Ishikawa (cell line): ENCODE measurements at regions not wholly inside any gene's neighbourhood (a gene's known extent, or its start where the extent isn't known, plus 50 kb on each side); places are given as distances from the start of the nearest gene placed in this dataset.

Experiments
- CEBPB ChIP-seq: IDR thresholded peaks from 2 replicates; pipeline ENCODE4 v1.6.1; 2012
- CREB1 ChIP-seq: IDR thresholded peaks from 2 replicates; pipeline ENCODE4 v1.6.1; 2012; ENCODE audit warnings: low read depth
- EGR1 ChIP-seq: IDR thresholded peaks from 2 replicates; pipeline ENCODE4 v1.6.1; 2012
- EP300 ChIP-seq: IDR thresholded peaks from 2 replicates; pipeline ENCODE4 v1.6.1; 2012; ENCODE audit warnings: borderline replicate concordance
- FOXM1 ChIP-seq: IDR thresholded peaks from 2 replicates; pipeline ENCODE4 v1.6.1; 2012; ENCODE audit warnings: low read depth, borderline replicate concordance
- NFIC ChIP-seq: IDR thresholded peaks from 2 replicates; pipeline ENCODE4 v1.6.1; 2012
- RAD21 ChIP-seq: IDR thresholded peaks from 2 replicates; pipeline ENCODE4 v1.6.1; 2012; ENCODE audit warnings: low read depth
- TAF1 ChIP-seq: IDR thresholded peaks from 2 replicates; pipeline ENCODE4 v1.6.1; 2012; ENCODE audit warnings: low read depth, mild to moderate bottlenecking
- TCF12 ChIP-seq: IDR thresholded peaks from 2 replicates; pipeline ENCODE4 v1.6.1; 2012; ENCODE audit warnings: low read depth
- TEAD4 ChIP-seq: IDR thresholded peaks from 2 replicates; pipeline ENCODE4 v1.6.1; 2012
- YY1 ChIP-seq: IDR thresholded peaks from 2 replicates; pipeline ENCODE4 v1.6.1; 2012; ENCODE audit warnings: low read depth
- TF ChIP-seq, protein P1 (sequence below): IDR thresholded peaks from 2 replicates; pipeline ENCODE4 v1.6.1; 2012; ENCODE audit warnings: low read depth, mild to moderate bottlenecking
- TF ChIP-seq, protein P2 (sequence below): IDR thresholded peaks from 2 replicates; pipeline ENCODE4 v1.6.1; 2012
- TF ChIP-seq, protein P3 (sequence below): IDR thresholded peaks from 2 replicates; pipeline ENCODE4 v1.6.1; 2012

DNA sequence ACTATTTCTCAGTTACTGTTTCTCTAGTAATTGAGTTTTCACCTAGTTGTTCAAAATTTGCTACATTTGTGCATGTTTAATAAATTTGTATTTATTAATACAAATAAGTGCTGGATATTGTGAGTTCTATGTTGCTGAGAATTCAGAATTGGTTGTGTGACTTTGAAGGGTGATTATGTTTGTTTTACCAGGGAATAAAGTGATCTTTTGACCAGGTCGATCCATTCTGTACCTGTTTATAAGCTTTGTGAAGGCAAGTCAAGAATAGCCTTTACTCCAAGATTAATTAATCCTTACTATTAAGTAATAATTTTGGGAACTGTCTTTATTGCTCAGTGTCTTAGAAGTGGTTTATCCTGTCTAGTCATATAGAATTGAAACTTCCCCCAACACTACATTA is 230.0 kb upstream of the GYPC start:
- TF ChIP-seq, protein P1, sequence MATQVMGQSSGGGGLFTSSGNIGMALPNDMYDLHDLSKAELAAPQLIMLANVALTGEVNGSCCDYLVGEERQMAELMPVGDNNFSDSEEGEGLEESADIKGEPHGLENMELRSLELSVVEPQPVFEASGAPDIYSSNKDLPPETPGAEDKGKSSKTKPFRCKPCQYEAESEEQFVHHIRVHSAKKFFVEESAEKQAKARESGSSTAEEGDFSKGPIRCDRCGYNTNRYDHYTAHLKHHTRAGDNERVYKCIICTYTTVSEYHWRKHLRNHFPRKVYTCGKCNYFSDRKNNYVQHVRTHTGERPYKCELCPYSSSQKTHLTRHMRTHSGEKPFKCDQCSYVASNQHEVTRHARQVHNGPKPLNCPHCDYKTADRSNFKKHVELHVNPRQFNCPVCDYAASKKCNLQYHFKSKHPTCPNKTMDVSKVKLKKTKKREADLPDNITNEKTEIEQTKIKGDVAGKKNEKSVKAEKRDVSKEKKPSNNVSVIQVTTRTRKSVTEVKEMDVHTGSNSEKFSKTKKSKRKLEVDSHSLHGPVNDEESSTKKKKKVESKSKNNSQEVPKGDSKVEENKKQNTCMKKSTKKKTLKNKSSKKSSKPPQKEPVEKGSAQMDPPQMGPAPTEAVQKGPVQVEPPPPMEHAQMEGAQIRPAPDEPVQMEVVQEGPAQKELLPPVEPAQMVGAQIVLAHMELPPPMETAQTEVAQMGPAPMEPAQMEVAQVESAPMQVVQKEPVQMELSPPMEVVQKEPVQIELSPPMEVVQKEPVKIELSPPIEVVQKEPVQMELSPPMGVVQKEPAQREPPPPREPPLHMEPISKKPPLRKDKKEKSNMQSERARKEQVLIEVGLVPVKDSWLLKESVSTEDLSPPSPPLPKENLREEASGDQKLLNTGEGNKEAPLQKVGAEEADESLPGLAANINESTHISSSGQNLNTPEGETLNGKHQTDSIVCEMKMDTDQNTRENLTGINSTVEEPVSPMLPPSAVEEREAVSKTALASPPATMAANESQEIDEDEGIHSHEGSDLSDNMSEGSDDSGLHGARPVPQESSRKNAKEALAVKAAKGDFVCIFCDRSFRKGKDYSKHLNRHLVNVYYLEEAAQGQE: no peak
- TF ChIP-seq EP300 (no peak), CEBPB (no peak), FOXM1 (no peak), RAD21 (no peak), TAF1 (no peak), TEAD4 (no peak), YY1 (no peak), NFIC (no peak), TCF12 (no peak), EGR1 (no peak), CREB1 (no peak)
- TF ChIP-seq, protein P2, sequence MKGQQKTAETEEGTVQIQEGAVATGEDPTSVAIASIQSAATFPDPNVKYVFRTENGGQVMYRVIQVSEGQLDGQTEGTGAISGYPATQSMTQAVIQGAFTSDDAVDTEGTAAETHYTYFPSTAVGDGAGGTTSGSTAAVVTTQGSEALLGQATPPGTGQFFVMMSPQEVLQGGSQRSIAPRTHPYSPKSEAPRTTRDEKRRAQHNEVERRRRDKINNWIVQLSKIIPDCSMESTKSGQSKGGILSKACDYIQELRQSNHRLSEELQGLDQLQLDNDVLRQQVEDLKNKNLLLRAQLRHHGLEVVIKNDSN: no peak
- TF ChIP-seq, protein P3, sequence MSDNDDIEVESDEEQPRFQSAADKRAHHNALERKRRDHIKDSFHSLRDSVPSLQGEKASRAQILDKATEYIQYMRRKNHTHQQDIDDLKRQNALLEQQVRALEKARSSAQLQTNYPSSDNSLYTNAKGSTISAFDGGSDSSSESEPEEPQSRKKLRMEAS: no peak
